GM19238 (cell line): ENCODE measurements at regions not wholly inside any gene's neighbourhood (a gene's known extent, or its start where the extent isn't known, plus 50 kb on each side); places are given as distances from the start of the nearest gene placed in this dataset.
"Not testable (repeated sequence)": the region's sequence is repeated elsewhere in the genome, so short reads cannot be mapped to it uniquely, and the experiment has no call there.

Experiments
- DNase-seq: peaks from one replicate; pipeline ENCODE4 v3.0.0; 2011; ENCODE audit warnings: low spot score; ENCODE audit not compliant: insufficient read length

DNA sequence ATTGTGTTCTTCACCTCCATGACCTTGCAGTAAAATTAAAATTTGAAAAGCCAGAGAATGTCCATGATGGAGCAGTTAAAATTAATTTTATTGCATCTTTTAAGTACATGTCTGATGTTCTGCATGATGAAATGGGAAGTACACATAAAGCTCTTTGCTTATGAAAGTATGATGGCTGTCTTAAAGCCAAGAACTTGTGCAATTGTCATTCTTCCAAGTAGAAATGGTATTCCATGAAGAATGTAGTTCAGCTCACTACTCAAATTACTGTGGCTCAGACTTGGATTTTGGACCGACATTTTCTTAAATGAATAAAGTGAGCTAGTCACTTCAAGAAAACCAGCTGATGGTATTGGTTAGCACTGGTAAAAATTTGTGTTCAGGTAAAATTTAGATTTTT lies 161.7 kb upstream of the CXCL13 start:
- no peak for DNase-seq

DNA sequence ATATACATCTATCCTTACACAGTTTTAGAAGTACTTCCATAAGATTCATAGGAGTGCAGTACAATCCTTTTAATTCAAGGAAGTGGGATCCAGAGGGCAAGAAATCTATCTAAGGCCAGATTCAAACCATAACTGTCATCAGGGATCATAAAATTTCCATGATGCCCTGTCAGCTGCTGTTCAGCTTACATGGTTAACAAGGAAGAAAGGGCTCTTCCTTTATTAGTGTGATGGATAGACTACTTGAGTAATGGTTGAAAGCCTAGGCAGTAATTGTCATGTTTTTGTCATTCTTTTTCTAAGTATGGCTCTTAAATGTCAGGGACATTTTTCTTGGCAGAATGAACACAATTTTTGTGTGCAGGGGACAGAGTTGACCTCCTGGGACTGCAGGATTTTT lies 159.8 kb upstream of the CXCL13 start:
- no peak for DNase-seq

GRCh38 chr4:77446601-77447000 lies 159.0 kb upstream of the CXCL13 start:
- no peak for DNase-seq

DNA sequence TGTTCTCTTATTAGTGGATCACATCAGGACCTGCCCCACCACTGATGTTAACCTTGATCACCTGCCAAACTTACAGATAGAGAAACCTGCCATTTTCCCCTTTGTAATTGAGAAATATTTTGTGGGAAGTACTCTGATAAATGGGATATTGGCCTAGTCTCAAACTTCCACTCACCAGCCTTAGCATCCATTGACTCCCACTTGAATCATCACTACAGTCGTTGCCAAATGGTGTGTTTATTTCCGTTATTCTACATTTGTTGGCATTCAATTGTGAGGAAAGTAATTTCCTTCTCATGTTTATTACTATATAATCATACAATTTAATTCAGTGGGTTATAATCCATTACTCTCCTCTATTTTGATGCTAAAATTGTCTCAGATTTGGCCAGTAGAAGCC lies 156.4 kb upstream of the CXCL13 start:
- no peak for DNase-seq

- no peak for DNase-seq
These were observed 155.6 kb upstream of the CXCL13 start for GRCh38 chr4:77450006-77450405.

- DNase-seq: no peak
These were observed 154.1 kb upstream of the CXCL13 start for GRCh38 chr4:77451530-77451929.

DNA sequence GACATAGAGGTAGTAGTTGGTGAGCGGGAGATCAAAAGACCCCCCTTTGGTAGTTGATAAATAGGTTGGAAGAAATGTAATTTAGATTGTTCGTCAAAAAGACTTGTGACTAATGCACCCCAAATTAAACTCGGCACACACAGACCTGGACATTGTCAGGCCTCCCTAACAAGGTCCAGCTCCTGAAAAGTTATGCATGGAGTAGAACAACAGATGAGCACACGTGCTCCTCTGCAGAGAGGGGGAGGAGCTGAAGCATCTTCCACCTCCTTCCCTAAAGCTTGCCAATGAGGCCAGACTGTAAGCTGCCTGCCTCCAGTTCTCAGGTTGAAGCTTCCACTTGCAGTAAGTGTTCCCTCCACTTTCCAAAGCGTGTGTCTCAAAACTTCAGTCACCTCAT lies 153.5 kb upstream of the CXCL13 start:
- not testable (repeated sequence) for DNase-seq

DNA sequence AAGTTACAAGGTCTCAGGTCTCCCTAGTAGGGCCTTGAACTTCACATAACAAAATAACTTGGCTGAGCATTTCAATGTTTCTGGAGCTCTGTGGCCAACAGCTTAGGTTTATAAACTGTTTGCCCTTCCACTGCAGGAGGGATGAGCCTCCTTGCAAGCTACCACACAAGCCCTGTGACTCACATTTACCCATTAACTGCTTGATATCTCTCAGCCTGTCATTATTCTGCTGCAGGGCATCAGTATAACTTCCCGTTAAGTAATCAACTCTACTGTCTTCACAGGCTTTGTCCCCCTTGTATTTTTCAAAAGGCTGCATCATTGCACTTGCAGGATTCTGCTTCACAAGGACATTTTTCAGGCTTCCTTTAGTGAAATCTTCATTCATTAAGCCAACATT lies 151.7 kb upstream of the CXCL13 start:
- no peak for DNase-seq

DNA sequence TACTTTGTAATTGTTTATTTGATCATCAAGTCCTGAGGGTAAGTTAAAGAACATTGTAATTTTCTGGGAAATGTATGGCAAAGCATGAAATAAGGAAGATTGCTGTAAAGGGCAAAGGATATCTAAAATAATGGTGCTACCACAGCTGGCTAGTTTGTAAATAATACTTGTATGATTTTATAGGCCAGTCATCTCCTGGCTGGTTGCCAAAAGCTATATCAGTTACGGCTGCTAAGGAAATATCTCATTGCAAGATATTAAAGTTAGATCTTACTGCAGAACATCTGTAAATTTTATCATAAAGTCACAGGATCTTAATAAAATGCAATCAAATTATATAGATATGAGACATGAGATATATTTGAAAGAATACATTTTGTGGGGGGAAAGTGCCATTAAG lies 150.8 kb upstream of the CXCL13 start:
- no peak for DNase-seq

DNA sequence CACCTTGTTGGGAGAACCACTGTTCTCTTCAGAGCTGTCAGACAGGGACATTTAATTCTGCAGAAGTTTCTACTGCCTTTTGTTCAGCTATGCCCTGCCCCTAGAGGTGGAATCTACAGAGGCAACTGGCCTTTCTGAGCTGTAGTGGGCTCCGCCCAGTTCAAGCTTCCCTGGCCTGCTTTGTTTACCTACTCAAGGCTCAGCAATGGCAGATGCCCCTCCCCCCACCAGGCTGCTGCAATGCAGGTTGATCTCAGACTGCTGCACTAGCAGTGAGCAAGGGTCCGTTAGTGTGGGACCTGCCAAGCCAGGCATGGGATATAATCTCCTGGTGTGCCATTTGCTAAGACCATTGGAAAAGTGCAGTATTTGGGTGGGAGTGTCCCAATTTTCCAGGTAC lies 141.5 kb upstream of the CXCL13 start:
- DNase-seq: not testable (repeated sequence)

- DNase-seq: no peak
These were observed 140.3 kb upstream of the CXCL13 start for GRCh38 chr4:77465271-77465670.

- DNase-seq: no peak
These were observed 139.2 kb upstream of the CXCL13 start for GRCh38 chr4:77466430-77466829.

- no peak for DNase-seq
These were observed 133.7 kb upstream of the CXCL13 start for GRCh38 chr4:77471821-77472495.

DNA sequence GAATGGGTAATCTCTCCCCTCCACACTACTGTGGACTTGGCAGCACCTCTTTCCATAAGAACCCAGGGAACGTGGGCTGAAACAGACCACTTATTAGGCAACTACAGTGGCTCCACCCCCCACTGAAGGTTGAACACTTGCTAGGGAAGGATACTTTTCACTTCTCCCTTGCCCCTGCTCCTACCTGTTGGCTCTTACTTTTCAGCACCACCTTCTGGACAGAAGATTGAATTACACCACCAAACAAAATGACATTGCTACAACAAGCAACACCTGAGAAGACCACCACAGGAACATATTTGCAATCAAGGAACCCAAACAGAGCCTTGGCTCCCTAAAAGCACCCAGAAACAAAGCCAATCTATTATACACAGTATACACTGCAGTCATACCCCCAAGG lies 132.1 kb upstream of the CXCL13 start:
- peak; percentile 10 for DNase-seq

DNA sequence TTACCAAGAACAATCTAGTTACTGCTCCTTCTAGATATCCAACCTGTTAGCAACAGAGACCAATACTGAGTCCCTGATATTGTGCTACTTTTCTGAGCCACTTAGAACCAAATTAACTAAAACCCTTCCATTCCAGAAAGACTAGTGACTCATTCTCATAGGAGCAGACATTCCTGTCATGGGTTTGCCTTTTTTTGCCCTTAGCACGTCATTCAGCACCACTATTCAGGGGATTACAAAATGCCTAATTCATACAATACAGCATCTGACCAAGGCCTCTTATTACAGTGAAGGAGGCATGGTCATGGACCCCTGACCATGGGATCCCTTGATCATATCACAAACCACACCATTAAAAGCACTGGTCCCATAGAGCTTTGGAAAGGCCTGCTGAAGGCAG lies 123.8 kb upstream of the CXCL13 start:
- no peak for DNase-seq

GRCh38 chr4:77488882-77489281 lies 116.7 kb upstream of the CXCL13 start:
- DNase-seq: no peak

DNA sequence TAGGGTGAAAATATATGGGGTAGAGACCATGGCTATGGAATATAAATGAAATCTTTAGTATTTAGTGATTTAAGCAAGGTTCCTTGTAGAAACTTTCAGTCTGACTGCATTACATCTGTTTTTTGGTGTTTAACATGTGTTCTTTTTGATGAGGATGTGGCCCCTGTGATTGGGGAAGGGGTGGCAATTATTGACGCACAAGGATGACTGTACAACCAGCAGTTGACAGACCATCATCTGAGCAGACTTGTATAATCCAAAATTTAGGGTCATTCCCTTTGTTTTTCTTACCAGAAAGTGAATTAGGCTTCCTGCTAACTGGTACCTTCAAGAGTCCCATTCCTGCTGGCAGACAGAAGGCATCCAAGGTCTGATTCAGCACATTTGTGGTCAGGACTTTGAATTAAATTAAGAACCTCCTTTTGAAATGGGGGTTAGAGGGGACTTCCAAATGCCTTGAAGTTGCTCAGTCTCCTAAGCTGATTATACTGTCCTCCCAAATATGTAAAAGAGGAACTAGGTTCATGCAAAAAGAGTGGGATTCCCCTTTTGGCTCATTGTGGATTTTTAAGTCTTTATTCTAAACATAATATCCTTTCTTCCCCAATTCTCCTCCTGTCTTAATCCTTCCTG lies 112.4 kb upstream of the CXCL13 start:
- no peak for DNase-seq

DNA sequence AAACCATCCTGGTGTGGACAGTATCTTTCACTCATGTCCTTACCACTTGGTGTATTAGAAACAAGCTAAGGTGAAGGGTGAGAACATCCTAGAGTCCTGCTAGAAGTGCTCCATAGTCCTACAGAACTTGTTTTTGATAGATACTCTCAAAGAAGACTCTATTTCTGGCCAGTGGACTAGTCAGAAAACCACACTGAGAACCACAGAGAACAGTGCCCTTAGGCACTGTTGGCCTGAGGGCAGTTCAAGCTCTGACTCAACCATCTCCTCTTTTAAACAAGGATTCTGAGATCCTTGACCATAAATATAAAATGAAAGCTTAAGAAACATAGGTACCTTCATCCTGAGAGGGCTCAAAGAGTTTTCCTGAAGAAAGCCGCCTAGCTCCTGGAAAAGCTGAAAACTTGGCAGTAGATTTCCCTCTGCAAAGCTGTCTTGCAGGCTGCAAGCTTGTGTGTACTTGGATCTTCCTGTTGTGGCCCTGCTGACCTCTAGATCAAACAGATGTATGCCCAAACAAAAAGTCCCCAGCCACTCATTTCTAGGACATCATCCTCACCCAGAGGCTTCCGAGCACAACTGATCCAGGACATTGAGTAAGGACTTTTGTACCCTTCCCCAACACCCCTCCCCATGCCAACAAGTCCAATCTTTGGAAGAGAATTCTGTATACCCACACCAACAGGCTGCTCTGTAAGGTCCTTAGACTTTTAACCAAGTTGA lies 111.6 kb upstream of the CXCL13 start:
- no peak for DNase-seq

DNA sequence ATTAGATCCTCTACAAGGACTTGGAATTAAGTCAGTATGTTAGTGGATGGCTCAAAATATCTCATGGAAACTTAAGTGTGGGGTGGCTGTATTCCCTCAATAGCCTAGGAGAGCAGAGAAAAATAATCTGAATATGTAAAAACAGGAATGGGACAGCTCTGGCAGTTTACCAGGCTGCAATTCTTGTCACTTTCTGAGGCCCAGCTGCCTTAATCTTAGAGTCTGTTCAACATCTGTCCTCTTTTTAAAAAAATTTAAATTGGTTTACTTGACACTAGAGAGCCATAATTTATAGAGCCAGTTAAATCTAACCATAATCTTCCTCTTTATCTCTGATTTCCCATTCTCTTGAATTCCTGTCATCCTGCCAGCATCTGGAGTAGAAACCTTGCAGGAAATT lies 109.2 kb upstream of the CXCL13 start:
- DNase-seq: no peak

GRCh38 chr4:77500801-77501200 lies 104.8 kb upstream of the CXCL13 start:
- no peak for DNase-seq

DNA sequence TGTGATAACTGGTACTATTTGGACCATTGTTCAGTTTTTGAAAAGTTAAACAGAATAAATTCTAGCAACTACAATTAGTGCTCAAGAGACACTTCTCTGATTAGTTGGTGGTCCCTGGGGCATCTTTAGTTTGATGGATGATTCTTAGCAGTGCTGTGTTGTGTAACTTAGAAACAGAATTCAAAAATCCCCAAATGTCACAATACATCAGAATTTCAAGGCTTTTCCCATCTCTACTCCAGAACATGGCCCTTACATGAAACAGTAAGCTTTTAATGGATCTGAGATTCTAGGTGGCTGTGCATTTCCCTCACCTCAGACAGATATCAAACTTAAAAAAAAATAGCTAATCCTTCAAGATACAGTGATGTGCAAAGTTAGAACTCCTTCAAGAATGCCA lies 104.4 kb upstream of the CXCL13 start:
- DNase-seq: no peak

DNA sequence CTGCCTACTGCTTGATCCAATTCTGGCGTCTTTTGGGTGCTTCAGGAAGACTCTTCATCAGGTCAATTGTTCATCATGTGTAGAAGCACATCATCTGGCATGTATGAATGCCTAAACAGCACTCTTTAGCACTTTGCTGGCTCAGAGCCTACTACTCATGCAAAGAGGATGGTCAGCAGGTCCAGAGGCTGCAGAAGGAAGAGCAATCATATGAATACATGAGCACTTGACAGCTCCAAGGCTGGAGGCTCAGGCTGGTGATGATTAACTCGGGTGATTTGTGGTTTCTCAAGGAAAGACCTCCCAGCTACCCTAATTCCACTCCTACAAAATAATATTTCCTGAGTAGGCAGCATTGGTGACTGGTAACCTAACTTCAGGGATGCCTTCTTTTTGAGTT lies 103.8 kb upstream of the CXCL13 start:
- no peak for DNase-seq

GRCh38 chr4:77504407-77504806 lies 101.2 kb upstream of the CXCL13 start:
- DNase-seq: no peak
